ENCODE measurements at regions not wholly inside any gene's neighbourhood (a gene's known extent, or its start where the extent isn't known, plus 50 kb on each side); places are given as distances from the start of the nearest gene placed in this dataset.

GRCh38 chr3:26437678-26438077 is 184.9 kb upstream of the LRRC3B start:
- no peak overlapping the region for H3K27ac ChIP-seq (ENCODE audit: control insufficient read depth, insufficient read depth)
- TF ChIP-seq POLR2A (IDR thresholded peaks at IDR 0.05; ENCODE audit: low read depth, low read length) (no peak), ZNF24 (IDR thresholded peaks at IDR 0.05) (no peak), USF1 (IDR thresholded peaks at IDR 0.05; ENCODE audit: borderline replicate concordance, extremely low read length, insufficient read depth, low read depth, low read length) (no peak), SMC3 (IDR thresholded peaks at IDR 0.05; ENCODE audit: borderline replicate concordance, low read length) (no peak), RCOR1 (conservative IDR thresholded peaks at IDR 0.05; ENCODE audit: low read depth, low read length) (no peak), TCF3 (IDR thresholded peaks at IDR 0.05; ENCODE audit: borderline replicate concordance, insufficient read depth, low read depth, low read length) (no peak), BACH1 (IDR thresholded peaks at IDR 0.05; ENCODE audit: borderline replicate concordance) (no peak), ZNF622 (IDR thresholded peaks at IDR 0.05) (no peak), EED (IDR thresholded peaks at IDR 0.05; ENCODE audit: low read depth) (no peak), E2F8 (IDR thresholded peaks at IDR 0.05; ENCODE audit: low read depth, partially characterized antibody) (no peak)
- no TSS peak for BruUV-seq (replicated peaks)
- H2AFZ ChIP-seq (ENCODE audit: control insufficient read depth, low read depth, low read length): no peak overlapping the region
- intact Hi-C loops (cut with micrococcal nuclease; ENCODE audit: unreplicated experiment): no loop called here
- ATAC-seq (no peak), FAIRE-seq (no peak), DNase-seq (ENCODE audit: low read depth, low spot score) (no peak)
- ChIA-PET CTCF (no interaction called here), RAD21 (ENCODE audit: unreplicated experiment) (no interaction called here), SMC1A (ENCODE audit: uncharacterized antibody, unreplicated experiment) (no interaction called here), POLR2A (no interaction called here)
- no peaks in the 10 kb centered on the region for H3K79me2 ChIP-seq (ENCODE audit: control insufficient read depth, insufficient read depth, low read length)
- no peak overlapping the region for H3K4me2 ChIP-seq (ENCODE audit: control insufficient read depth, insufficient read depth)
- H3K4me1 ChIP-seq (ENCODE audit: control insufficient read depth, insufficient read depth, low read length): no peaks in the 10 kb centered on the region
- H4K20me1 ChIP-seq (ENCODE audit: control insufficient read depth, insufficient read depth): no peaks in the 10 kb centered on the region
- in situ Hi-C loops (cut with MboI): no loop called here
- no peaks in the 10 kb centered on the region for H3K27me3 ChIP-seq (replicated peaks in 1 of 2; ENCODE audit: control insufficient read depth in 2 of 2, insufficient read depth in 2 of 2, low read length in 1 of 2)
- no peak overlapping the region for H3K9ac ChIP-seq (ENCODE audit: control insufficient read depth, insufficient read depth, low read length)
- WGBS (ENCODE audit: insufficient coverage, insufficient replicate concordance, low lambda C conversion rate, missing lambda C conversion rate): 19% methylated on average over 4 of the region's 4 CpGs
- no peaks in the 10 kb centered on the region for H3K9me3 ChIP-seq (replicated peaks; ENCODE audit: control insufficient read depth, insufficient read depth, low read length)
- H3K36me3 ChIP-seq (ENCODE audit: control insufficient read depth in 2 of 2, insufficient read depth in 2 of 2, low read length in 1 of 2): no peaks in the 10 kb centered on the region
- H3K4me3 ChIP-seq: no peak overlapping the region
